HG02610 (cell line): ENCODE measurements at regions not wholly inside any gene's neighbourhood (a gene's known extent, or its start where the extent isn't known, plus 50 kb on each side); places are given as distances from the start of the nearest gene placed in this dataset.
"Not testable (repeated sequence)": the region's sequence is repeated elsewhere in the genome, so short reads cannot be mapped to it uniquely, and the experiment has no call there.

ENCODE experiments used
- ATAC-seq: cut with Tn5 transposase; IDR thresholded peaks from one replicate; pipeline ENCODE4 v1.9.1; 2021; ENCODE audit warnings: mild to moderate bottlenecking, moderate library complexity; ENCODE audit not compliant: unreplicated experiment

GRCh38 chr12:125353002-125353401, 287.8 kb downstream of the AACS start:
- ATAC-seq = not testable (repeated sequence)

- ATAC-seq = no peak
Measured at GRCh38 chr12:125353871-125354270, 288.6 kb downstream of the AACS start.

GRCh38 chr12:125355614-125356013, 290.4 kb downstream of the AACS start:
- no peak for ATAC-seq

DNA sequence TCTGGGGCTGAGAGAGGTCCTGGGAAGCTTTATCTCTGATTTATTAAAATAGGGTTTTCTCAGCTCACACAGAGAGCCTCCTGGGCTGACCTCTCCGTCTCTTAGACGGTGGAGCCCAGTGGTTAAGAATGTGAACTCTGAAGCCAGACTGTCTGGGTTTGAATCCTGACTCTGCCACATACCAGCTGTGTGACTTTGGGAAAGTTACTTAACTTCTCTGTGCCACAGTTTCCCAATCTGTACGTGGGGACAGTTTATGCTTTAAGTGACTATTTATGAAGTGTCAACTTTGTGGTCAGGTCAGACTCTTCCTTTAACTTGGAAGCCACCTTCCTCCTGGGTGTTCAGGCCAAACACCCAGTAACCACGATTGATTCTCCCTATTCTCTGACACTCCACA, 290.9 kb downstream of the AACS start:
- no peak for ATAC-seq

- no peak for ATAC-seq
Measured at GRCh38 chr12:125357561-125357960, 292.3 kb downstream of the AACS start.

DNA sequence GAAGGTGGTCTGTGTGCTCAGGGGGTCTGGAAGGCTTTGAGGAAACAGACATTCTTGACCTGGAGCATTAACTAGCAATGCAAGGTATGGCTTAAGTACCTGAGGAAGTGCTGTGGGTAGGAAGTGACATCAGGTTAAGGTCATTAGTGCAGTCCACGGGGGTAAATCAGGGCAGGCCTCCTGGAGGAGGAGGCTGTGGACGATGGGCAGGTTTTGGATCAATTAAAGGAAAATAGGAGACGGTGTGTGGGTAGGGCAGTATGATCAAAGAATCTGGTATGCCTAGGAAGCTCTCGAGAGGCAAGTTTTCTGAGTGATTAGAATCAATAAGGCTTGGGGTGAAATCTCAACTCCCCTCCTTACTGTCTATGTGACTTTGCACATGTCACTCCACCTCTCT, 295.3 kb downstream of the AACS start:
- ATAC-seq = no peak

- ATAC-seq = no peak
Measured at GRCh38 chr12:125371033-125371432, 305.8 kb downstream of the AACS start.

DNA sequence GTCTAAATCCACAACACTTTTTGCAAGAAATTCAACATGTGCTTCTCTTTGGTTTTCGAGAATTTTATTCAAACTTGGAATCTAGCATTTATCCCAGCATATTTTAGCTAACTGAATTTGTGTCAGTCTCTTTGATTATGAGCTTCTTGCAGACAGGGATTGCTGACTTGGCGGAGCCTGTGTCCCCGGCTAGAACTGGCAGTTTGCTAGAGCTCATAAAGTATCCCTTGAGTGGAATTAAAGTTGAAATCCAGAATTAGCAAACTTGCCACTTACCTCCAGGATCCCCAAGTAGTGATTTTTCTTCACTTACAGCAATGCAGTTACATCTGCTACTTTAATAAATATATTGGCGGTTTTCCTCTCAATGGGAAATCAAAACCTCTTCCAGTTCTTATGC, 306.9 kb downstream of the AACS start:
- no peak for ATAC-seq

DNA sequence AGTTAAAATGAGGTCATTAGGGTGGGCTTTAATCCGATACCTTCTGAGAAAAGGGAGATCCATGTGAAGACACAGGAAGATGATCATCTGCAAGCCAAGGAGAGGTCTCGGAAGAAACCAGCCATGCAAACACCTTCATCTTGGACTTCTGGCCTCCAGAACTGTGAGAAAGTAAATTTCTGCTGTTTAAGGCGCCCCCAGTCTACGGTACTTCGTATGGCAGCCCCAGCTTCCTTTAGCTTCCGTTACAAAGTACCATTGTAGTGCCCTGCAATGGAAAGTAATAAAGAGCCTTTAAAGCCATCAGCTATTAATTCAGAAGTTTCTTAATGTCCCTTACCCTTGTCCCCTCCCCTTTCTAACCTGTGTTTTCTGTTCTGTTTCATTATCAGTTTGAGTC, 308.1 kb downstream of the AACS start:
- ATAC-seq = no peak

- ATAC-seq = no peak
Measured at GRCh38 chr12:125376422-125376821, 311.2 kb downstream of the AACS start.

DNA sequence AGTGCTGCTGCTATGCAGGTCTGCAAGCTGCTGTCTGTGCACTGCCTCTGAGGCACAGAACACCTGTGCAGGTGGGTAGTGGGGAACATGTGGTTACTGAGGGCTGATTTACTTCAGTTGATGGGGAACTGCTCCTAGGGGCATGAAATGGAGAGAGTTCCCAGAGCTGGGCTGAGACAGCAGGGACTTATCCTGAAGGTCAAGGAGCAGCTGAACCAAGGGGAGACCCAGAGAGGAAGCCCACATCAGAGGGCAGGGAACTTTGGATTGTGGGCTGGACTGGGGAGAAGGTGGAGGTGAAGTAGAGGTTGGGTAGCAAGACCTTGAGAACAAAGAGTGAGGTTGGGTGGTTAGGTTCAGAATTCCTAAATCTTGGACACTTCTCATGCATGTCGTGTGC, 311.9 kb downstream of the AACS start:
- ATAC-seq = no peak

- no peak for ATAC-seq
Measured at GRCh38 chr12:125381373-125381772, 316.1 kb downstream of the AACS start.

- no peak for ATAC-seq
Measured at GRCh38 chr12:125382926-125383325, 317.7 kb downstream of the AACS start.

DNA sequence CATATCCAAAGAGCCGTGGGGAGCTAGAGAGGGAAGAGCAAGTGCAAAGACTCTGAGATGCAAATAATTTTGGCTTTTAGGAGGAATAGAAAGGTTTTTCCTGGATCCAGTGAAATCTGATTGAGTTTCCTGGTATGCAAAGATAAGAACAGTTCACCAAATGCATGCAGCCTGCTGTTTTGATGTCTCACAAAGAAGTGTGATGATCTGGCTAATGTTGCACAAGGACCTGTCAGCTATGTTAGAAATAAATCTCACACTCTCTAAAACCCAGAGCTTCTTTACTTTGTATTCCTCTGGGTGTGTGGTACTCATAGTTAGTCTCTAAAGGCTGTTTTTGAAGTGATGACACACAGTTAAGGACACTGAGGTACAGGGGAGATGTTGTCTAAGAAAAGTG, 321.4 kb downstream of the AACS start:
- no peak for ATAC-seq

- ATAC-seq = no peak
Measured at GRCh38 chr12:125387206-125387605, 322.0 kb downstream of the AACS start.

DNA sequence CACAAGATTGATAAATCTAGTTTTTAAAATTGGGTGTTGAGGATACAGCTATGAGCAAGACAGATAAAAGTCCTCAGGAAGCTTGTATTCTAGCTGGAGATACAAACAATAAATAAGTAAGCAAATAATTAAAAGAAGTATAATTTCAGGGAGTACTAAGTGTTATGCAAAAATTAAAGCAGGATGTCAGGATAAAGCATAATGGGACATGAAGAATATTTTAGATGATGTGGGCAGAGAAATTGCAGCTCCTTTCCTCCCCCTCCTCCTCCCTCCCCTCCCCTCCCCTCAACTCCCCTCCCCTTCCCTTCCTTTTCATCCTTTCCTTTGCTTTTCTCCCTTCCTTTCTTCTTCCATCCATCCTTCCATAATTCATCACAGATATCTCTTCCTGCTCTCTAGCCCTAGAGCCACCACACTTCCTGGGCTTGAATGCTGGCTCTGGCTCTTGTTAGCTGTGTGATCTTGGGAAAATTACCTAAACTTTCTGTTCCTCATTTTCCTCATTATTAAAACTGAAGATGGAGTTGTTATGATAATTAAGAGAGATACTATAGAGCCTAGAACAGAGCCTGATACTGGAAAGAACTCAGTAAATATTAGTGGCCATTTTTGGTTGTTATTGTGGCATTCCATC, 323.9 kb downstream of the AACS start:
- ATAC-seq = no peak

GRCh38 chr12:125393569-125393968, 328.3 kb downstream of the AACS start:
- ATAC-seq = no peak

DNA sequence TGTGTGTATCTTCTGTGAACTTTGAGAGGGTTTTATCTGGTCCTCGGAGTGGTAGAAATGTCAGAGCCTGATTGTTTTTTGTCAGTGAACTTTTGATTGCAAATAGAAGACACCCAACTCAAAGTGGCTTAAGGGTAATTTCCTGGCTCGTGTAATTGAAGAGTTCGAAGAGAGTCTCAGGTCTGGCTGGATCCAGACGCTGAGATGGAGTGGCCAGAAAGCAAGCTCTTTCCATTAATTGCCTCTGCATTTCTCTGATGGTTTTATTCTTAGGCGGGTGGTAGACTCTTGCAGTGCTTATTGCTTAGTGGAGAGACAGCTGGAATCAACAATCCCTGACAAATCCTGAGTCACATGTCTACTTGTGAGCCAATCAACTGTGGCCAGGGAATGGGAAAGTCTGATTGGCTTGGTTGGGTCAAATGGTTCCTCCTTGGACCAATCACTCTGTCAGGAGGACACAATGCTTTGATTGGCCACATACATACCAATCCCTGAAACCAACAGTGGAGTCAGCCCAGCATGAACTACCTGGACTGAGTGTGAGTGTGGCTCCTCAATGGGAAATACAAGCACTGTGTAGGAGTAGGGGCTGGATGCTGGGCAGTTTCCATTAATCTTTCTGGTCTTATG, 330.5 kb downstream of the AACS start:
- no peak for ATAC-seq

DNA sequence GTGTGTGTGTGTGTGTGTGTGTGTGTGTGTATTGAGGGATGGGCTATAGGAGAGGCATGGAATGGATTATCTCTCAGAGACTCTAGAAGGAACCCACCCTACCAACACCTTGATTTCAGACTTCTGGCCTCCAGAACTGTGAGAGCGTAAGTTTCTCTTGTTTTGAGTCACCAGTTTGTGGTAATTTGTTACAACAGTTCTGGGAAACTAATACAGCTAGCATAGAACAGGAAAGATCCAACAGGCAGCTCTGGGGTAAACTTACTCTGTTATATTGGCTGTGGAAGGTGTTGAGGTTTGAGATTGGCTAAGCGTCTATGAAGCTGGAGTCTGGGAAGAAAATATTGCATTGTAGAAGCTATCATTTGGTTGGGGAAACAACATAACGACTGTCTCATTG, 334.3 kb downstream of the AACS start:
- ATAC-seq = peak; percentile 42

DNA sequence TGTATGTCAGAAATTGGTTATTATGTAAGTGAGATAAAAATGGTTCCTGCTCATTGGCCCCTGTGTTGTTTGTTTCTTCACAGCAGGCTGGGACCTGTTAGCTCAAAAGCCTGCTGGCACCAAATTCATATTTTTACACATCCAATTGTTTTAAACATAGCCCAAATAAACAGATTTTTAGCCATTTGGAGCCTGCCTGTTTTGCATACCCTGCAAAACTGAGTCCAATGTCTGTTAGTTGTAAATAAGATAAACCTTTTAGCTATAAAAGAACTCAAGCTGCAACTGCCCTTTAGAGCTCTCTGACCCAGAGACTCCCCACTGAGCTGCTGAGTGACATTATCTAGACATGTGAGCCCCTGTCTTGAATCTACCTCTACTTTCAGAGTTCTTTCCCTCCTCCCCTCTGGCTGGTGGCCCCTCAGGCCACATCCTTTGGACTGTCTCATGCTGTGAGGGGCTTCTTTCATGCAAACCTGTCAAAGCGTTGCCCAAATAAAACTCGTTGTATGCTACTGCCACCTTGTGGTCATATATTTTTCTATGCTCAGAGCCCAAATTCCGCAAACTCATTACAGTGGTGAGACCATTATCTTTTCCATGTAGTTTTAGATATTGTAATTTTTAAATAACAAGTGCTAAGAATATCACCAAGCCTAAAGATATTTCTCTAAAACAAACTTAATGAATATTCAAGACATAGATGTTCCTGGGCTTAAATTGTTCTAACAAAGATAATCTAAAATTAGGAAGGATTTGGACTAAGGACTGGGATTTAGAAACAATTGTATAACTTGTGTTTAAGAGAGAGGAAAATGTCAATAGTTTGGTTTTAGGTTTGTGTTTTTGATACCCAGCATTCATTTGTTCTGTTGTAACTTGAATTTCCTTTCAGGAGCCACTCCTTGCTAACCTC, 337.9 kb downstream of the AACS start:
- no peak for ATAC-seq

DNA sequence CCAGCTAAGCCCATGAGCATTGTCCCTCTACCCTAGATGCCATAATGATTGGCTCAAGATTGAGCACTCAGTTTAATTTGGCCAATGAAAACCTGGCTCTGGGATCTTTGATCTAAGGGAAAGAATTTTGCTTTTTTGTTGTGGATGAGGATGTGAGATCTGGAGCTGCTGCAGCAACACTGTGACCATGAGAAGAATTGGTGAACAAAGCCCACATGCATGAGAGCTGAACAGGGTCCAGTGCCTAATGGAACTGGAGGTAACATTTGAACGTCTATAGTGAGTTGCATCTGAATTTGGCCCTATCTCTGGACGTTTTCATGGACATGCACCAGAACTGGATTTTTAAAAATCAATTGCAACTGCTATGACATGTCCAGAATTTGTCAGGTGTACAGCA, 338.6 kb downstream of the AACS start:
- ATAC-seq = no peak

DNA sequence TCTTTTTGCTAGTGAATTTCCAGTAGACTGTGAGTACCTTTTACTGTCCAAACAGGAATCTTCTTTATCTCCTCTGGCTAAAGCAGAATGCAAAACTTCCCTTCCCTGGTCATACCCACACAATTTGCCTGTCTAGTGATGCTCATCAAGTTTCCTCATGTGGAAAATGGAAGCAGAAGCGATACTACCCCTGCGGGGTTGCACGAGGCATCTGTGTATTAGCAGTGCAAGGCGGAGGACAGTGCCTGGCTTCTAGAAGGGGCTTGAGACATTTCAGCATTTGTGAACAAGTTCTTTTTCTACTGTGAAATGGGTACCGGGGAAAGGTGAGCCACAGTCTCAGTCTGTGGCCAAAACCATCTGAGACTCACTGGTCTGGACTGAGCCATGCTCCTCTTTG, 340.9 kb downstream of the AACS start:
- ATAC-seq = peak; percentile 93
